ENCODE measurements at regions not wholly inside any gene's neighbourhood (a gene's known extent, or its start where the extent isn't known, plus 50 kb on each side); places are given as distances from the start of the nearest gene placed in this dataset.

- TF ChIP-seq ZNF626 (tag by site-specific recombination; IDR thresholded peaks at IDR 0.05) (no peak), ELK4 (IDR thresholded peaks at IDR 0.05; ENCODE audit: borderline replicate concordance, low read depth, low read length) (no peak), ZSCAN23 (tag by site-specific recombination; IDR thresholded peaks at IDR 0.05) (no peak), ZNF350 (tag by site-specific recombination; IDR thresholded peaks at IDR 0.05) (no peak), ZNF473 (tag by site-specific recombination; IDR thresholded peaks at IDR 0.05) (no peak), ZSCAN30 (tag by site-specific recombination; IDR thresholded peaks at IDR 0.05) (no peak), ZNF341 (tag by site-specific recombination; IDR thresholded peaks at IDR 0.05; ENCODE audit: low read depth) (no peak), WT1 (tag by site-specific recombination; IDR thresholded peaks at IDR 0.05) (no peak), ZNF692 (tag by site-specific recombination; IDR thresholded peaks at IDR 0.05) (no peak)
Observed at GRCh38 chr13:73739394-73739793, 394.8 kb downstream of the KLF12 start (continued).

- H3K36me3 ChIP-seq (ENCODE audit: control insufficient read depth in 2 of 2, insufficient read depth in 1 of 2, low read length in 2 of 2) = no peaks in the 10 kb centered on the region
- CTCF ChIA-PET = no interaction called here
- H3K27ac ChIP-seq (ENCODE audit: extremely low read depth, low read depth, low read length) = no peak overlapping the region
- no peaks in the 10 kb centered on the region for H3K4me1 ChIP-seq (ENCODE audit: control insufficient read depth, insufficient read depth, low read length)
- TF ChIP-seq ZNF555 (tag by site-specific recombination; conservative IDR thresholded peaks at IDR 0.05) = no peak
- H3K9me3 ChIP-seq (ENCODE audit: control insufficient read depth, insufficient read depth, low read depth, low read length) = no peaks in the 10 kb centered on the region
- POLR2A ChIA-PET = no interaction called here
- H3K4me3 ChIP-seq (ENCODE audit: low read depth, low read length) = no peak overlapping the region
Observed at GRCh38 chr13:73738626-73739025, 395.6 kb downstream of the KLF12 start.

- TF ChIP-seq KLF7 (tag by site-specific recombination; IDR thresholded peaks at IDR 0.05; ENCODE audit: borderline replicate concordance) (no peak), ZNF621 (tag by site-specific recombination; IDR thresholded peaks at IDR 0.05) (no peak), HOXA7 (CRISPR knock-in tag; IDR thresholded peaks at IDR 0.05; ENCODE audit: borderline replicate concordance) (no peak), ZNF398 (tag by site-specific recombination; IDR thresholded peaks at IDR 0.05) (no peak)
- ChIA-PET CTCF (no interaction called here), POLR2A (no interaction called here)
- no peak overlapping the region for H3K4me3 ChIP-seq (ENCODE audit: low read depth, low read length)
- H3K4me1 ChIP-seq (ENCODE audit: control insufficient read depth, insufficient read depth, low read length) = no peaks in the 10 kb centered on the region
- no peaks in the 10 kb centered on the region for H3K36me3 ChIP-seq (ENCODE audit: control insufficient read depth in 2 of 2, insufficient read depth in 1 of 2, low read length in 2 of 2)
- H3K9me3 ChIP-seq (ENCODE audit: control insufficient read depth, insufficient read depth, low read depth, low read length) = no peaks in the 10 kb centered on the region
- H3K27ac ChIP-seq (ENCODE audit: extremely low read depth, low read depth, low read length) = no peak overlapping the region
Observed at GRCh38 chr13:73737214-73737613, 397.0 kb downstream of the KLF12 start.

GRCh38 chr13:73733706-73734105 is 400.5 kb downstream of the KLF12 start:
- H3K9me3 ChIP-seq (ENCODE audit: control insufficient read depth, insufficient read depth, low read depth, low read length) = no peaks in the 10 kb centered on the region
- POLR2A ChIA-PET = no interaction called here
- no peak overlapping the region for H3K4me3 ChIP-seq (ENCODE audit: low read depth, low read length)
- no peaks in the 10 kb centered on the region for H3K4me1 ChIP-seq (ENCODE audit: control insufficient read depth, insufficient read depth, low read length)
- CTCF ChIA-PET = no interaction called here
- H3K36me3 ChIP-seq (ENCODE audit: control insufficient read depth in 2 of 2, insufficient read depth in 1 of 2, low read length in 2 of 2) = no peaks in the 10 kb centered on the region
- no peak overlapping the region for H3K27ac ChIP-seq (ENCODE audit: extremely low read depth, low read depth, low read length)
- TF ChIP-seq YY2 (tag by site-specific recombination; IDR thresholded peaks at IDR 0.05) (no peak), ZNF24 (tag by site-specific recombination; IDR thresholded peaks at IDR 0.05) (no peak), SCRT1 (tag by site-specific recombination; IDR thresholded peaks at IDR 0.05; ENCODE audit: borderline replicate concordance) (no peak), PRDM4 (tag by site-specific recombination; IDR thresholded peaks at IDR 0.05) (no peak), ZNF16 (tag by site-specific recombination; IDR thresholded peaks at IDR 0.05; ENCODE audit: low read depth) (no peak), ZNF175 (tag by site-specific recombination; IDR thresholded peaks at IDR 0.05) (no peak), ZNF239 (tag by site-specific recombination; IDR thresholded peaks at IDR 0.05) (no peak), ZFP37 (tag by site-specific recombination; IDR thresholded peaks at IDR 0.05) (no peak), ZNF561 (tag by site-specific recombination; IDR thresholded peaks at IDR 0.05; ENCODE audit: borderline replicate concordance) (no peak), ZNF580 (tag by site-specific recombination; IDR thresholded peaks at IDR 0.05) (no peak)

Data from HEK293 (cell line).